Neural progenitor cell (in vitro differentiated cells): ENCODE measurements at regions not wholly inside any gene's neighbourhood (a gene's known extent, or its start where the extent isn't known, plus 50 kb on each side); places are given as distances from the start of the nearest gene placed in this dataset.

ENCODE experiments used
- EZH2 ChIP-seq: fragments of 200-600 bp; sonication (generic); IDR thresholded peaks from 2 replicates; pipeline ENCODE4 v1.6.1; 2017; ENCODE audit warnings: antibody characterized with exemption, mild to moderate bottlenecking, moderate library complexity
- TF ChIP-seq, protein P1 (sequence below): fragments of 200-600 bp; sonication (generic); IDR thresholded peaks from 2 replicates; pipeline ENCODE4 v1.5.1; 2017; ENCODE audit warnings: antibody characterized with exemption, mild to moderate bottlenecking

- TF ChIP-seq, protein P1, sequence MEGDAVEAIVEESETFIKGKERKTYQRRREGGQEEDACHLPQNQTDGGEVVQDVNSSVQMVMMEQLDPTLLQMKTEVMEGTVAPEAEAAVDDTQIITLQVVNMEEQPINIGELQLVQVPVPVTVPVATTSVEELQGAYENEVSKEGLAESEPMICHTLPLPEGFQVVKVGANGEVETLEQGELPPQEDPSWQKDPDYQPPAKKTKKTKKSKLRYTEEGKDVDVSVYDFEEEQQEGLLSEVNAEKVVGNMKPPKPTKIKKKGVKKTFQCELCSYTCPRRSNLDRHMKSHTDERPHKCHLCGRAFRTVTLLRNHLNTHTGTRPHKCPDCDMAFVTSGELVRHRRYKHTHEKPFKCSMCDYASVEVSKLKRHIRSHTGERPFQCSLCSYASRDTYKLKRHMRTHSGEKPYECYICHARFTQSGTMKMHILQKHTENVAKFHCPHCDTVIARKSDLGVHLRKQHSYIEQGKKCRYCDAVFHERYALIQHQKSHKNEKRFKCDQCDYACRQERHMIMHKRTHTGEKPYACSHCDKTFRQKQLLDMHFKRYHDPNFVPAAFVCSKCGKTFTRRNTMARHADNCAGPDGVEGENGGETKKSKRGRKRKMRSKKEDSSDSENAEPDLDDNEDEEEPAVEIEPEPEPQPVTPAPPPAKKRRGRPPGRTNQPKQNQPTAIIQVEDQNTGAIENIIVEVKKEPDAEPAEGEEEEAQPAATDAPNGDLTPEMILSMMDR, result no peak
- no peak for TF ChIP-seq EZH2
Measured at GRCh38 chr15:62666046-62666445, 376.5 kb upstream of the TPM1 start.
